Activated CD8-positive, alpha-beta memory T cell treated with anti-CD3 and anti-CD28 coated beads, Interleukin-2, amount 50 U/mL, for 48 hours (primary cell): ENCODE measurements at regions not wholly inside any gene's neighbourhood (a gene's known extent, or its start where the extent isn't known, plus 50 kb on each side); places are given as distances from the start of the nearest gene placed in this dataset.
"Not testable (repeated sequence)": the region's sequence is repeated elsewhere in the genome, so short reads cannot be mapped to it uniquely, and the experiment has no call there.

Experiments used
- DNase-seq: peaks from one replicate; pipeline ENCODE4 v3.0.0-alpha.2; 2020

- no peak for DNase-seq
Measured at GRCh38 chr4:22573198-22573597, 57.3 kb upstream of the ADGRA3 start.

- no peak for DNase-seq
Measured at GRCh38 chr4:22573641-22574040, 57.8 kb upstream of the ADGRA3 start.

- no peak for DNase-seq
Measured at GRCh38 chr4:22574424-22574823, 58.6 kb upstream of the ADGRA3 start.

- no peak for DNase-seq
Measured at GRCh38 chr4:22574880-22575279, 59.0 kb upstream of the ADGRA3 start.

- no peak for DNase-seq
Measured at GRCh38 chr4:22587253-22587652, 71.4 kb upstream of the ADGRA3 start.

GRCh38 chr4:22593933-22594332, 78.1 kb upstream of the ADGRA3 start:
- DNase-seq = no peak

GRCh38 chr4:22595684-22596083, 79.8 kb upstream of the ADGRA3 start:
- DNase-seq = no peak

GRCh38 chr4:22596409-22596808, 80.5 kb upstream of the ADGRA3 start:
- DNase-seq = no peak

GRCh38 chr4:22597471-22597870, 81.6 kb upstream of the ADGRA3 start:
- DNase-seq = no peak

- not testable (repeated sequence) for DNase-seq
Measured at GRCh38 chr4:22598113-22599047, 82.5 kb upstream of the ADGRA3 start.

GRCh38 chr4:22599228-22599928, 83.5 kb upstream of the ADGRA3 start:
- not testable (repeated sequence) for DNase-seq

- DNase-seq = not testable (repeated sequence)
Measured at GRCh38 chr4:22599929-22600432, 84.1 kb upstream of the ADGRA3 start.

GRCh38 chr4:22601638-22602037, 85.8 kb upstream of the ADGRA3 start:
- not testable (repeated sequence) for DNase-seq

GRCh38 chr4:22607382-22607781, 85.4 kb upstream of the GBA3 start:
- peak; percentile 59 for DNase-seq

GRCh38 chr4:22609951-22610525, 82.7 kb upstream of the GBA3 start:
- not testable (repeated sequence) for DNase-seq

- no peak for DNase-seq
Measured at GRCh38 chr4:22614114-22614513, 78.6 kb upstream of the GBA3 start.

- no peak for DNase-seq
Measured at GRCh38 chr4:22616516-22616915, 76.2 kb upstream of the GBA3 start.

- DNase-seq = not testable (repeated sequence)
Measured at GRCh38 chr4:22620144-22620543, 72.6 kb upstream of the GBA3 start.

GRCh38 chr4:22621970-22622369, 70.8 kb upstream of the GBA3 start:
- not testable (repeated sequence) for DNase-seq

GRCh38 chr4:22624002-22624401, 68.7 kb upstream of the GBA3 start:
- DNase-seq = not testable (repeated sequence)

GRCh38 chr4:22625311-22625710, 67.4 kb upstream of the GBA3 start:
- DNase-seq = no peak

GRCh38 chr4:22627851-22628250, 64.9 kb upstream of the GBA3 start:
- DNase-seq = not testable (repeated sequence)
